Parathyroid adenoma (tissue), 2 donors: ENCODE measurements at regions not wholly inside any gene's neighbourhood (a gene's known extent, or its start where the extent isn't known, plus 50 kb on each side); places are given as distances from the start of the nearest gene placed in this dataset.

Source experiments
- H2AFZ ChIP-seq: fragments of 300-600 bp; sonication (generic); one replicate; pipeline ENCODE4 v1.7.0; 2017; ENCODE audit warnings: antibody characterized with exemption, mild to moderate bottlenecking
- H3K27ac ChIP-seq: fragments of 300-600 bp; sonication (generic); one replicate; pipeline ENCODE4 v1.7.0; 2017
- H3K27me3 ChIP-seq: fragments of 300-600 bp; sonication (generic); one replicate; pipeline ENCODE4 v1.7.0; 2017; ENCODE audit warnings: low read length; ENCODE audit not compliant: control insufficient read depth, insufficient read depth
- H3K36me3 ChIP-seq: fragments of 300-600 bp; sonication (generic); one replicate; pipeline ENCODE4 v1.7.0; 2017; ENCODE audit warnings: low read length; ENCODE audit not compliant: control insufficient read depth, insufficient read depth
- H3K4me1 ChIP-seq: fragments of 300-600 bp; sonication (generic); one replicate; pipeline ENCODE4 v1.7.0; 2017; ENCODE audit warnings: control low read depth
- H3K4me2 ChIP-seq: fragments of 300-600 bp; sonication (generic); one replicate; pipeline ENCODE4 v1.7.0; 2017; ENCODE audit warnings: low read length
- H3K4me3 ChIP-seq: fragments of 300-600 bp; sonication (generic); one replicate; pipeline ENCODE4 v1.7.0; 2017; ENCODE audit warnings: low read depth, low read length
- H3K79me2 ChIP-seq: fragments of 300-600 bp; sonication (generic); one replicate; pipeline ENCODE4 v1.7.0; 2017; ENCODE audit warnings: control low read depth
- H3K9ac ChIP-seq: fragments of 300-600 bp; sonication (generic); one replicate; pipeline ENCODE4 v1.7.0; 2017; ENCODE audit warnings: mild to moderate bottlenecking
- H3K9me3 ChIP-seq: fragments of 300-600 bp; sonication (generic); one replicate; pipeline ENCODE4 v1.7.0; 2017; ENCODE audit warnings: low read length; ENCODE audit not compliant: control insufficient read depth
- TF ChIP-seq, protein P1 (sequence below): fragments of 300-600 bp; sonication (generic); IDR thresholded peaks from one replicate; pipeline ENCODE4 v1.7.0; 2017; ENCODE audit warnings: antibody characterized with exemption, mild to moderate bottlenecking
- donor health status: primary hyperparathyroidism.

DNA sequence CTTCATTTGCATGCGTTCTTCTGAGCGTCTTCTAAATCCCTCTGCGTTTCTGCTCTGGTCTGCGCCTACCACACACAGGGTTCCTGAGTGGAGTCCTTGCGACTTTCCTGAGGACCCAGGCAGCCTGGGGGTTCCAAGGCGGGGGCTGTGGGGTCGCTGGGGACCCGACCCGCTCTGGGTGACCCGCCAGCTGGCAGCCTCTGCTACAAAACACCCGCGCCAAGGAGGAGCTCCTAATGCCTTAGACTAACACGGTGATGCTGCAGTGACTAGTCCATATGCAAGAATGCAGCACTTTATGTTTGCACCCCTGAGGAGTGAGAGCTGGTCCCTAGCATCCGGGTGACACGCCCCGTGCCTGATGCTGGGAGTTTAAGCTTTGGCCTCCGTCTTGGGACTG lies 367.0 kb upstream of the POM121L12 start:
- TF ChIP-seq, protein P1, sequence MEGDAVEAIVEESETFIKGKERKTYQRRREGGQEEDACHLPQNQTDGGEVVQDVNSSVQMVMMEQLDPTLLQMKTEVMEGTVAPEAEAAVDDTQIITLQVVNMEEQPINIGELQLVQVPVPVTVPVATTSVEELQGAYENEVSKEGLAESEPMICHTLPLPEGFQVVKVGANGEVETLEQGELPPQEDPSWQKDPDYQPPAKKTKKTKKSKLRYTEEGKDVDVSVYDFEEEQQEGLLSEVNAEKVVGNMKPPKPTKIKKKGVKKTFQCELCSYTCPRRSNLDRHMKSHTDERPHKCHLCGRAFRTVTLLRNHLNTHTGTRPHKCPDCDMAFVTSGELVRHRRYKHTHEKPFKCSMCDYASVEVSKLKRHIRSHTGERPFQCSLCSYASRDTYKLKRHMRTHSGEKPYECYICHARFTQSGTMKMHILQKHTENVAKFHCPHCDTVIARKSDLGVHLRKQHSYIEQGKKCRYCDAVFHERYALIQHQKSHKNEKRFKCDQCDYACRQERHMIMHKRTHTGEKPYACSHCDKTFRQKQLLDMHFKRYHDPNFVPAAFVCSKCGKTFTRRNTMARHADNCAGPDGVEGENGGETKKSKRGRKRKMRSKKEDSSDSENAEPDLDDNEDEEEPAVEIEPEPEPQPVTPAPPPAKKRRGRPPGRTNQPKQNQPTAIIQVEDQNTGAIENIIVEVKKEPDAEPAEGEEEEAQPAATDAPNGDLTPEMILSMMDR: no peak
- Histone ChIP-seq H3K27me3 (no peaks in the 10 kb centered on the region), H3K9ac (no peak overlapping the region), H3K4me2 (no peak overlapping the region), H3K79me2 (no peaks in the 10 kb centered on the region), H3K9me3 (no peaks in the 10 kb centered on the region), H3K4me1 (no peaks in the 10 kb centered on the region), H3K4me3 (no peak overlapping the region), H2AFZ (no peak overlapping the region), H3K36me3 (no peaks in the 10 kb centered on the region), H3K27ac (no peak overlapping the region)

DNA sequence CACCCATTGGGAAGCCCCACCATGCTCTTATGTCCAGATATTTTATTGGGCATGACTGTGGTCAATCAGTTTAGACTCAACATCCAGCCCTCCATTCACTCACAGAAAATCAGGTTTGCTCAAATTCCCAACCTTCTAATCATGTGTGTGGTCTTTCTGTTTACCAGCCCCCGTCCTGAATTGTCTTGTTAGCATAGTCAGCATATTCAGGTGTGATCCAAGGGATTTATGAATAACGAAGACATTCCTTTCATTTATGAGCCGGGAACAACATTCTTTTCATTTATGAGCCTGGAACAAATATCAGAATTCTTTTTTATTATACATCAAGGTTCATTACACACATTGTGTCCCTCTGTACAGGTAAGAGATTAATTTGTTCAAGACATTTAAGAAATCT lies 376.3 kb upstream of the POM121L12 start:
- Histone ChIP-seq H2AFZ (no peak overlapping the region), H3K4me3 (no peak overlapping the region), H3K36me3 (no peaks in the 10 kb centered on the region), H3K79me2 (no peaks in the 10 kb centered on the region), H3K27ac (no peak overlapping the region), H3K9ac (no peak overlapping the region), H3K27me3 (no peaks in the 10 kb centered on the region), H3K4me1 (no peaks in the 10 kb centered on the region), H3K4me2 (no peak overlapping the region), H3K9me3 (no peaks in the 10 kb centered on the region)
- TF ChIP-seq, protein P1: no peak

DNA sequence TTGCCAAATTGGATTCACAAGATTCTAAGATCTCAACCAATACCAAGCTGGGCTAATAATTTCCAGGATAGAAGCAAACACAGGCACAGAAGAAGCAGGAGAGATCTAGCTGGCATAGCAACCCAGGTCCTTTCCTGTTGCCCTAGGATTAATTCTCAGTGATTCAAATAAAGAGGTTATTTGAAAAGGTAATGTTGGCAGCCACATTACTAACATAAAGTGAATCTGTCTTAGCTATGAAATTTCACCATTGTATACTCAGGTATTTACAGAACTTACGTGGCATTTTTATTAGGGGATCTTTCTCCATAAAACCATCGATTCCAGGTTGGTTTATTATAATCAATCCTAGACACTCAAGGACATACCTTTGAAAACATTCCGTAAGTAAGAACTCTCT lies 379.3 kb upstream of the POM121L12 start:
- no peaks in the 10 kb centered on the region for H3K9me3 ChIP-seq
- TF ChIP-seq, protein P1: no peak
- H2AFZ ChIP-seq: no peak overlapping the region
- H3K9ac ChIP-seq: no peak overlapping the region
- H3K4me2 ChIP-seq: no peak overlapping the region
- H3K4me3 ChIP-seq: no peak overlapping the region
- no peaks in the 10 kb centered on the region for H3K79me2 ChIP-seq
- no peak overlapping the region for H3K27ac ChIP-seq
- no peaks in the 10 kb centered on the region for H3K27me3 ChIP-seq
- H3K4me1 ChIP-seq: no peaks in the 10 kb centered on the region
- H3K36me3 ChIP-seq: no peaks in the 10 kb centered on the region

DNA sequence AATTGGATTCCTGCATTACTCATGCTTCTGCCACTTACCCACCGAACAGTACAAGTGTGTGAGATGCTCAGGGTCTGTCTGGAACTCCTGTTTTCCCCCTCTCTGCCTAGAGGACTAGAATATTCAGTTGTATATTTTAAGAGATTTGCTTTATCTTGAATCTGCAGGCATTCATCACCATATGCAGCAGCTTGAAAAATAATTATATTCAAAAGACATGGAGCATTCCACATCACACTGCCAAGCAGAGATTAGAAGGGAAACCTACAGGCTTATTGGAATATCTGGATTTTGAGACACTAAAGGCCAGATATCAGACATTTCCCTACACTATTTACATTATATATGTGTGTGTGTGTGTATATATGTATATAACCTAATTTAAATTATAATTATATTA lies 382.8 kb upstream of the POM121L12 start:
- no peak overlapping the region for H3K9ac ChIP-seq
- H3K27me3 ChIP-seq: no peaks in the 10 kb centered on the region
- no peak overlapping the region for H3K4me3 ChIP-seq
- no peaks in the 10 kb centered on the region for H3K4me1 ChIP-seq
- no peak overlapping the region for H3K4me2 ChIP-seq
- H3K9me3 ChIP-seq: no peaks in the 10 kb centered on the region
- TF ChIP-seq, protein P1: no peak
- H2AFZ ChIP-seq: no peak overlapping the region
- no peaks in the 10 kb centered on the region for H3K79me2 ChIP-seq
- H3K27ac ChIP-seq: no peak overlapping the region
- H3K36me3 ChIP-seq: no peaks in the 10 kb centered on the region

DNA sequence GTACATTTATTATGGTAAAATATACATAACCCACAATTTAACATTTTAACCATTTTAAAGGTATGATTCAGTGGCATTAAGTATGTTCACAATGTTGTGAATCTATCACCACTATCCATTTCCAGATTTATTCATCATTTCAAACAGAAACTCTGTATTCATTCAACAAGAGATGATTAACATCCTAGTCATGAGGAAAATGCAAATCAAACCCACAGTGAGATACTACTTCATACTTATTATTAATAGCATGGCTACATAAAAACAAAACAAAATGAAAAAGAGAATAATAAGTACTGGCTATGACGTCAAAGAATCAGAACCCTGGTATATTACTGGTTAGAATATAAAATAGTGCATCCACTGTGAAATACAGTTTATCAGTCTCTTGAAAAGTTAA lies 386.6 kb upstream of the POM121L12 start:
- Histone ChIP-seq H3K4me2 (no peak overlapping the region), H3K9me3 (no peaks in the 10 kb centered on the region), H3K79me2 (no peaks in the 10 kb centered on the region), H2AFZ (no peak overlapping the region), H3K9ac (no peak overlapping the region), H3K27ac (no peak overlapping the region), H3K27me3 (no peaks in the 10 kb centered on the region), H3K4me1 (no peaks in the 10 kb centered on the region), H3K4me3 (no peak overlapping the region), H3K36me3 (no peaks in the 10 kb centered on the region)
- TF ChIP-seq, protein P1: no peak
